ENCODE measurements at regions not wholly inside any gene's neighbourhood (a gene's known extent, or its start where the extent isn't known, plus 50 kb on each side); places are given as distances from the start of the nearest gene placed in this dataset.

- TF ChIP-seq HIC1 (tag by site-specific recombination; IDR thresholded peaks at IDR 0.05): no peak
- no peak for TF ChIP-seq ZBTB10 (tag by site-specific recombination; IDR thresholded peaks at IDR 0.05)
- TF ChIP-seq ZSCAN30 (tag by site-specific recombination; IDR thresholded peaks at IDR 0.05): no peak
- no peak for TF ChIP-seq CTCF (tag by site-specific recombination; IDR thresholded peaks at IDR 0.05)
- no peak for TF ChIP-seq ZNF398 (tag by site-specific recombination; IDR thresholded peaks at IDR 0.05)
- TF ChIP-seq ZNF677 (tag by site-specific recombination; IDR thresholded peaks at IDR 0.05): no peak
- no peak for TF ChIP-seq ZBTB21 (tag by site-specific recombination; IDR thresholded peaks at IDR 0.05)
These were observed 66.3 kb upstream of the LRIG1 start for GRCh38 chr3:66567077-66567476.

All from HEK293 (cell line).